ENCODE measurements at regions not wholly inside any gene's neighbourhood (a gene's known extent, or its start where the extent isn't known, plus 50 kb on each side); places are given as distances from the start of the nearest gene placed in this dataset.

DNA sequence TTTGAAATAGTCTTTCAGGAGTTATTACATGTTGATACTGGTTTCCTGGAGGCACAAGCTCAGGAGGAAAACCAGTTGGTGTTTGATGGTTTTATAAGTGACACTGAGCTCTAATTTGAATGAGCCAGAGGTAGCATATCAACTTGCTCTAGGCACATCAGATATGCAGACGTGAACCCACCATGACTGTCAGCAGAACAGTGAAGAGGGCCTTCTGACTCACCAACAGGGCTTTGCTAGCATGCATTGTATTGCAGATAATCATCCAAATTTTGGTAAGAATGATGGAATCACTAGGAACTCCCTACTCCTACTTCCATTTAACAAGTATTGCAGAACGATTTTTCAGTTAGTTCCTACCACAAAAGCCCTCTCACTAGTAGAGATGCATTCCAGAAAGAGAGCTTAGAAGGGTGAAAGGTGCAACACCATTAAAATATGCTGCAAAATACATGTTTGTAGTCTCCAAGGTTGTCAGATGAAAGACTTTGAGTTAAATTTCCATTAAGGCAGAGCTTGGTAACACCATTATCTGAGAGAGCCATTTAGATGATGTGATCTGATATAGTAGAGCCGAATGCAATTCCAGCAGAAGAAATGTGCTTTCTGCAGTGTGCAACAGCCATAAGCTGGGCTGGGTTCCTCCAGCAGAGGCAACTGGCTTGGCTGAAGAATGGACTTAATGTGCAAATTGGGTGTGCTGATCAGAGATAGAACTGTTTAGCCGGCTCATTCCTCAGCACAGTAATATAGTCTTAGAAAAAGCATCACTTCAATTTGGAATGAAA lies 968.7 kb upstream of the ADGRB3 start:
- DNase-seq (no peak), ATAC-seq (no peak)
- intact Hi-C loops (cut with micrococcal nuclease), result no loop called here

DNA sequence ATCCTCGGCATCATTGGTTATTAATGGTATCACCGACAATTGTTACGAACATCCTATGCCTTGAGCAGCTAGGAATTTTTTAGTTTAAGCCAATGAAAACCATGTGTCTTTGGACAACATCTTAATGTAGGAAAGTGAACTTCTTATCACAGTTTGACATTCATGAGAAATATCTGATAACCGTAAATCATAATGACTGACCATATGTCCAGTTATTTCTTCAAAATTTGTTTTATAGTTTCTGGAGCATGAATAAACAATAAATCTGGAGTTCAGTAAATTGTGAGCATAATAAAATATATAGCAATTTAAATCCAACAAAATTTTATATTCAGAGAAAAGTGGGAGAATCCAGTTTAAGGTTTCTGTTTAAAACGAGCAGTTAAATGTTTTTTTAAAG lies 970.1 kb upstream of the ADGRB3 start:
- intact Hi-C loops (cut with micrococcal nuclease), result no loop called here
- DNase-seq (no peak), ATAC-seq (no peak)

DNA sequence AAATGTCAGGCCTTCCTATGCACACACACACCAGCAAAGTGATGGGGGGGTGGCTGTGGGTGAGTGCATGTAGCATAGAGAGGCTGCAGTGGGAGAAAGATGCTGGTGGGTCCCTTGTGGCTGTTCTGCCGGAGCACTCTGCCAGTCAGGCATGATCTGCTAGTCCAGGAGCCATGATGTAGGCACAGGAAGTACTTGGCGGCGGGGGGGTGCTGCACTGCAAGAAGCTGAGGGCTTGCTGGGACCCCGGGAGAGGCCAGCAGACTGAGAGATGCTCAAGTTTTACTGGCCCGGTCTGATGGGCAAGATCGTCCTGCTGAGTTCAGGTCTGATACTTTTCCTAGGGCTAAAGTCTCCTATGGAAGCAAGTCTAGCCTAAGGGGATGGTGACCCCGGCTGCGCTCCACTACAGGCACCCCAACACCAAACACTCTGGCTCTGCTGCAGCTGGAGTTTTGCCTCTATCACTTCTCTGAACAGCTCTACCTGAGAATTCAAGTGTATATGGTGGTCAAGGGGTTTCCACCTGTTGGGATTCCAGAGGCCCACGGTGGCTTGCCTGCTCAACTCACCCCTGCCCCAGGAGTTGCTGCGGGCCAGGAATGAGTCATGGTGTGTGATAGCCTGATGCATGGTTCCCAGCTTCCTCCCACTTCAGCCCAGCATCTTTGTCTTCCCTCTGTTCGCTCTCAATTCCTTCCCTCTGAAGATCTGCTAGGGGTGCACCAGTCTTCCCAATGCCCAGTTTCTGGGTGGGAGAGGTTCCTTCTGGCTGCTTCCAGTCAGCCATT lies 971.8 kb upstream of the ADGRB3 start:
- intact Hi-C loops (cut with micrococcal nuclease), result no loop called here
- ATAC-seq (no peak), DNase-seq (peak; percentile 11)

- DNase-seq (no peak), ATAC-seq (no peak)
- intact Hi-C loops (cut with micrococcal nuclease), result no loop called here
Observed at GRCh38 chr6:67653561-67653960, 981.5 kb upstream of the ADGRB3 start.

GRCh38 chr6:67646550-67646949 lies 988.5 kb upstream of the ADGRB3 start:
- DNase-seq, result no peak
- no peak for ATAC-seq
- intact Hi-C loops (cut with micrococcal nuclease), result no loop called here

- ATAC-seq (no peak), DNase-seq (no peak)
- intact Hi-C loops (cut with micrococcal nuclease), result no loop called here
Observed at GRCh38 chr6:67643281-67643680, 991.8 kb upstream of the ADGRB3 start.

GRCh38 chr6:67642582-67642981 lies 992.5 kb upstream of the ADGRB3 start:
- intact Hi-C loops (cut with micrococcal nuclease), result no loop called here
- DNase-seq, result no peak
- ATAC-seq, result no peak

GRCh38 chr6:67640484-67640883 lies 994.6 kb upstream of the ADGRB3 start:
- DNase-seq (no peak), ATAC-seq (no peak)
- intact Hi-C loops (cut with micrococcal nuclease), result no loop called here

DNA sequence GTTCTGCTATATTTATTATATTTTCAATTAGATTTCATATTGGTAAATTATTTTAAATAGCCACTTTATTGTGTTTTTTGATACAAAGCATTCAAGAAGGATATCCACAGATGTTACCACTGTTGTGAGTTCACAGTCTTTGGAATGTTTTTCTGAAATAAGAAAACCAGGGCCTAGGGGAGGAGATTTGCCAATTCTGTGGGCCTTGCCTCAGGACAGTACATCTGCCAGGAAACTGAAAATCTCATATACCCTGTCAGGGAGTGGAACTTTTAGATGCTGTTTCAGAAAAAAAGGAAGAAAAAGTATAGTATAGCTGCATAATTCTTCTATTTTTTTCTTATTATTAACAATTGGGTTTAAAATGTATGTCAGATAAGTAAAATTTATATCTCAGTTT lies 995.9 kb upstream of the ADGRB3 start:
- DNase-seq (no peak), ATAC-seq (peak; percentile 53)
- intact Hi-C loops (cut with micrococcal nuclease), result no loop called here

DNA sequence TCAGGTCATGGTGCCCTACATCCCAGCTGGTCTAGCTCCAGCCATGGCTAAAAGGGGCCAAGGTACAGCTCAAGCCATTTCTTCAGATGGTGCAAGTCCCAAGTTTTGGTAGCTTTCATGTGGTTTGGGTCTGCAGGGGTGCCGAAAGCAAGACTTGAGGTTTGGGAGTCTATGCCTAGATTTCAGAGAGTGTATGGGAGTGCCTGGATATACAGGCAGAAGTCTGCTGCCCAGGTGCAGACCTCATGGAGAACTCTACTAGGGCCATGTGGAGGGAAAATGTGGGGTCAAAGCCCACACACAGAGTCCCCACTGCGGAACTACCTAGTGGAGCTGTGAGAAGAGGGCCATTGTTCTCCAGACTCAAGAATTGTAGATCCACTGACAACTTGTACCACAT lies 1000.9 kb upstream of the ADGRB3 start:
- intact Hi-C loops (cut with micrococcal nuclease), result no loop called here
- DNase-seq (no peak), ATAC-seq (no peak)

GRCh38 chr6:67633058-67633457 lies 1002.0 kb upstream of the ADGRB3 start:
- intact Hi-C loops (cut with micrococcal nuclease), result no loop called here
- DNase-seq (no peak), ATAC-seq (no peak)

DNA sequence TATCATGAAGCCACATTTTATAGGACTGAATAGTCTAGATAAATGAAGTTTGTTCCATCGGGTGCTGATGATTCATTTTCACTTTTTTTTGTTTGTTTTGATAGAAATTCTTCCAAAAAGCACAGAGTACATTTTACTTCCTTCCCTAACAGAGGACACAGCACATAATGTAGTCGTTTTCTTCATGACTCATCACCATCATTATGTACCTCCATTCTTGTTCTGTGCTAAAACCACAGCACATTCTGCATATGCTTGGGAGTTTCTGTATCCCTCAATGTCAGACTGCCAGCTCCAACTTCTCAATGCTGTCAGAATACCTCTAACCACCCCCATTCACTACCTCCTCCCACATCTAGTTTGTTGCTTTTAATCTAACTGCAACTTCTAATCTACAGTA lies 1004.9 kb upstream of the ADGRB3 start:
- intact Hi-C loops (cut with micrococcal nuclease), result no loop called here

DNA sequence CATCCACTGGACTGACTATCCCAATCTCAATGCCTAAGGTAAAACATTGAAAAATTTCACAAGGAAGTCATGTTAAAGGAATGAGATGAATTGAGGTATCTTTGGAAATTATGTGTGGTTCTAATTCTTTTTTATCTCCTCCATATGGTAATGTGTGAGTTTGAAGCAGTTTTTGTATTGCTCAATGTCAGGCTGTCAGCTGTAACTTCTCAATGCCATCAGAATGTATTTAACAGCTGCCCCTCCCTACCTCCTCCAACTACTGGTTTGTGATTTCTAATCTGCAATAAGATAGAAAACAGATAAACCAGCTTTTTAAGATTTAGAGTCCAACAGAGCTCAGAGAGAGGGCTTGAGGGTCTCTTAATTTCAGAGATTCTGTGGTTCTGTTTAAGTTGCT lies 1005.8 kb upstream of the ADGRB3 start:
- intact Hi-C loops (cut with micrococcal nuclease), result no loop called here
- ATAC-seq (no peak), DNase-seq (no peak)

More for the DNA sequence above, 1004.9 kb upstream of the ADGRB3 start:
- ATAC-seq (no peak), DNase-seq (no peak)

DNA sequence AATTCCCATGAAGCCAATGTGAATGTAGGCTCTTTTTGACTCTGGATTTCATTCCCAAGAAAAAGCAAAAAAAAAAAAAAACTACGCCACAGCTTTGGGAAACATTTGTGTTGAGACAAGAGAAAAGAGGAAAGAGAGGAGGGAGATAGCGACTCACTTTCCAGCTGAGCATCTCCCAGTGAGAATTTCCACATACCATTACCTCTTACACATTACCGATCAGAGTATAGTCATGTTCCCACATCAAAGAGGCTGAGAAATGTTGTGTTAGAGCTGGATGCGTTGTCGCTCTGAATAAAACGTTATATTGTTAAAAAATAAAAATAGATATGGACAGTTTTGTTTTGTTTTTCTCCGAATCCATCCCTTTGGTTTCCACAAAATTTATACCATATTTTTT lies 1019.3 kb upstream of the ADGRB3 start:
- no peak for DNase-seq
- intact Hi-C loops (cut with micrococcal nuclease), result no loop called here
- no peak for ATAC-seq

DNA sequence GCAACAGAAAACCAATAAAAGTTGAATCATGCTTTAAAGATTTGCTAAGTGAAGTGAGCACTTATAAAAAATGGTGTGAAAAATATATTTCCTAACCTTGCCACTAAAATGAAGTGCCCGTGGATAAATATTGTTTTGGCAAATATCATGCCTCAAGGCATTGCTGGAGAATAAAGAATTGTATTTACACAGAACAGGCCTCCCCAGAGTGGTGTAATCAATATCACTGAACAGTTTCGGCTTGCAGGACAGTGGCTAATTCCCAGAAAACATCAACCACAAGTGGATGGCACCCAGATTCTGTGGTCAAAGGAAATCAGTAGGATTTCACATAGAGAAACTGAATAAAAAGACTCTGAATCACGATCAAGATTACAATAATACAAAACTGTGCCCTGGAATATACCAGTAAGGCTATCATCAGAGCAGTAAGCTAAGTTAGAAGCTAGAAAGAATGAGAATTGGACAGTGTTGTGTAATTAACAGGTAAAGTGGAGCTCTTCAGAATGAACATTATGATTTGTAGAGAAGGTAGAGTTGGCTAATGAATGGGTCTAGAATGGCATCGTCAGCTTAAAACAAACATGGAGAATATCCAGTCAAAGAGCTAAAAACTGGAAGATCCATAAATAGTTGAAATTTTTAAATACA lies 1026.9 kb upstream of the ADGRB3 start:
- no peak for ATAC-seq
- intact Hi-C loops (cut with micrococcal nuclease), result no loop called here

GRCh38 chr6:67606906-67607828 lies 1027.9 kb upstream of the ADGRB3 start:
- ATAC-seq (no peak), DNase-seq (no peak)
- intact Hi-C loops (cut with micrococcal nuclease), result no loop called here

More for the DNA sequence above, 1026.9 kb upstream of the ADGRB3 start:
- DNase-seq, result no peak

DNA sequence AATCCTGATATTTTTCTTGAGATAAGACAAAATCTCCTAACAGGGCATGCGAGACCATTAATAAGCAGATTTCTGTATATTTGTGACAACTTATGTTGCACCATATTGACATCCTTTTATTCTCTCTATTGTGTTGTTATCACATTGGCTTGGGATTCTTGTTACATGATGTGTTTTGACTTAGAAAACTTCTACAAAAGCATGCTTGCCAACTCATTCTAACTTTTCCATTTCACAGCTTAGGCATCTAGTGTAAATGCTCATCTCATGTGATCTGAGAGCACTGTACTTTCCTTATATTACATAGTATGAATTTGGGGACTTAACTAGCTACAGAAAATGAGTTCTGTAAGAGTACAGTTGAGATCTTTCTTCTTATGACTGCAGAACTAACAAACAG lies 1040.7 kb upstream of the ADGRB3 start:
- DNase-seq (no peak), ATAC-seq (no peak)
- intact Hi-C loops (cut with micrococcal nuclease), result no loop called here

- no peak for DNase-seq
- intact Hi-C loops (cut with micrococcal nuclease), result no loop called here
- no peak for ATAC-seq
Observed at GRCh38 chr6:67593247-67593646, 1041.8 kb upstream of the ADGRB3 start.

- intact Hi-C loops (cut with micrococcal nuclease), result no loop called here
- ATAC-seq (no peak), DNase-seq (no peak)
Observed at GRCh38 chr6:67591910-67592309, 1043.2 kb upstream of the ADGRB3 start.

Data from left ventricle myocardium superior (tissue), 1 donor.